ENCODE measurements at regions not wholly inside any gene's neighbourhood (a gene's known extent, or its start where the extent isn't known, plus 50 kb on each side); places are given as distances from the start of the nearest gene placed in this dataset.

GRCh38 chr12:127712561-127712960 is 554.4 kb upstream of the TMEM132C start:
- no peak for TF ChIP-seq CTCF (IDR thresholded peaks at IDR 0.05; ENCODE audit: poor library complexity, severe bottlenecking)
- no peak for TF ChIP-seq REST (IDR thresholded peaks at IDR 0.05; ENCODE audit: borderline replicate concordance)
- TF ChIP-seq EZH2 (IDR thresholded peaks at IDR 0.05; ENCODE audit: borderline replicate concordance, insufficient read depth, low read length, poor library complexity, severe bottlenecking) = no peak
- TF ChIP-seq POLR2AphosphoS5 (IDR thresholded peaks at IDR 0.05) = no peak
- TF ChIP-seq TAF1 (IDR thresholded peaks at IDR 0.05; ENCODE audit: low read depth) = no peak
- no peak for TF ChIP-seq EP300 (conservative IDR thresholded peaks at IDR 0.05; ENCODE audit: poor library complexity, severe bottlenecking)
- TF ChIP-seq RAD21 (conservative IDR thresholded peaks at IDR 0.05) = no peak
